HUES64 (cell line): ENCODE measurements at regions not wholly inside any gene's neighbourhood (a gene's known extent, or its start where the extent isn't known, plus 50 kb on each side); places are given as distances from the start of the nearest gene placed in this dataset.
"Not testable (repeated sequence)": the region's sequence is repeated elsewhere in the genome, so short reads cannot be mapped to it uniquely, and the experiment has no call there.

Source experiments
- H3K27ac ChIP-seq: 2 replicates; pipeline ENCODE4 v1.7.0; 2013; ENCODE audit warnings: low read depth, low read length, inconsistent platforms
- H3K27me3 ChIP-seq: 2 replicates; pipeline ENCODE4 v1.6.1; 2013; ENCODE audit warnings: mild to moderate bottlenecking, low read length; ENCODE audit not compliant: insufficient read depth
- H3K36me3 ChIP-seq: 2 replicates; pipeline ENCODE4 v1.6.1; 2013; ENCODE audit warnings: mild to moderate bottlenecking, low read length; ENCODE audit not compliant: insufficient read depth
- H3K4me1 ChIP-seq: 2 replicates; pipeline ENCODE4 v1.6.1; 2013; ENCODE audit warnings: mild to moderate bottlenecking, low read length, moderate library complexity; ENCODE audit not compliant: insufficient read depth
- H3K4me3 ChIP-seq: 2 replicates; pipeline ENCODE4 v1.5.1; 2013; ENCODE audit warnings: mild to moderate bottlenecking, low read length, moderate library complexity
- H3K9ac ChIP-seq: 2 replicates; pipeline ENCODE4 v1.6.1; 2013; ENCODE audit warnings: mild to moderate bottlenecking, low read depth, low read length
- H3K9me3 ChIP-seq: 2 replicates; pipeline ENCODE4 v1.6.1; 2013; ENCODE audit warnings: low read depth, low read length; ENCODE audit not compliant: insufficient read depth
- WGBS: fragments of 150-250, 120-280 bp; methylation state at CpG from one replicate; pipeline ENCODE4 v1.1.7; 2013; ENCODE audit warnings: missing lambda C conversion rate; 5-methylcytosine and 5-hydroxymethylcytosine counted together

- no peak overlapping the region for H3K27ac ChIP-seq
These were observed 103.9 kb upstream of the SOX21 start for GRCh38 chr13:94816256-94816655.

GRCh38 chr13:94813920-94814475 is 101.7 kb upstream of the SOX21 start:
- Histone ChIP-seq H3K27me3 (no peaks in the 10 kb centered on the region), H3K9ac (no peak overlapping the region), H3K9me3 (no peaks in the 10 kb centered on the region), H3K4me1 (peaks cover 10% of the 10 kb centered on the region; the same call in 1 of the 2 replicates), H3K27ac (no peak overlapping the region), H3K4me3 (no peak overlapping the region), H3K36me3 (no peaks in the 10 kb centered on the region)
- 92% methylated on average over 4 of the region's 4 CpGs for WGBS

More at GRCh38 chr13:94816256-94816655, 103.9 kb upstream of the SOX21 start:
- Histone ChIP-seq H3K27me3 (no peaks in the 10 kb centered on the region), H3K4me1 (peaks cover 10% of the 10 kb centered on the region; the same call in 1 of the 2 replicates), H3K4me3 (no peak overlapping the region), H3K9ac (no peak overlapping the region), H3K36me3 (no peaks in the 10 kb centered on the region), H3K9me3 (no peaks in the 10 kb centered on the region)
- 95% methylated on average over 5 of the region's 7 CpGs for WGBS

- Histone ChIP-seq H3K9me3 (no peaks in the 10 kb centered on the region), H3K4me1 (peaks cover 10% of the 10 kb centered on the region; the same call in 1 of the 2 replicates)
These were observed 99.4 kb upstream of the SOX21 start for GRCh38 chr13:94811753-94812152.

GRCh38 chr13:94800423-94800822 is 88.1 kb upstream of the SOX21 start:
- no peaks in the 10 kb centered on the region for H3K36me3 ChIP-seq
- H3K4me1 ChIP-seq: peaks cover 3% of the 10 kb centered on the region; the same call in 1 of the 2 replicates
- no peak overlapping the region for H3K4me3 ChIP-seq
- H3K9ac ChIP-seq: no peak overlapping the region
- H3K27ac ChIP-seq: no peak overlapping the region
- WGBS: 88% methylated on average over 4 of the region's 5 CpGs
- H3K9me3 ChIP-seq: no peaks in the 10 kb centered on the region
- H3K27me3 ChIP-seq: no peaks in the 10 kb centered on the region

More at GRCh38 chr13:94811753-94812152, 99.4 kb upstream of the SOX21 start:
- Histone ChIP-seq H3K4me3 (no peak overlapping the region), H3K27me3 (no peaks in the 10 kb centered on the region), H3K9ac (no peak overlapping the region), H3K27ac (no peak overlapping the region), H3K36me3 (no peaks in the 10 kb centered on the region)

- Histone ChIP-seq H3K9me3 (no peaks in the 10 kb centered on the region), H3K9ac (no peak overlapping the region), H3K4me3 (no peak overlapping the region), H3K4me1 (peaks cover 3% of the 10 kb centered on the region; the same call in 1 of the 2 replicates), H3K27me3 (no peaks in the 10 kb centered on the region), H3K36me3 (no peaks in the 10 kb centered on the region), H3K27ac (no peak overlapping the region)
- WGBS: 97% methylated on average over 5 of the region's 5 CpGs
These were observed 87.0 kb upstream of the SOX21 start for GRCh38 chr13:94799299-94799698.

- H3K4me1 ChIP-seq: peaks cover 3% of the 10 kb centered on the region; the same call in 1 of the 2 replicates
- H3K9ac ChIP-seq: no peak overlapping the region
- H3K4me3 ChIP-seq: no peak overlapping the region
- H3K9me3 ChIP-seq: no peaks in the 10 kb centered on the region
- H3K27ac ChIP-seq: no peak overlapping the region
- H3K36me3 ChIP-seq: no peaks in the 10 kb centered on the region
- WGBS: 87% methylated on average over 6 of the region's 6 CpGs
- no peaks in the 10 kb centered on the region for H3K27me3 ChIP-seq
These were observed 86.4 kb upstream of the SOX21 start for GRCh38 chr13:94798738-94799137.

- 92% methylated on average over 7 of the region's 7 CpGs for WGBS
- Histone ChIP-seq H3K9ac (no peak overlapping the region), H3K9me3 (no peaks in the 10 kb centered on the region), H3K4me1 (peaks cover 3% of the 10 kb centered on the region; the same call in 1 of the 2 replicates), H3K36me3 (no peaks in the 10 kb centered on the region), H3K4me3 (no peak overlapping the region), H3K27me3 (no peaks in the 10 kb centered on the region), H3K27ac (no peak overlapping the region)
These were observed 82.9 kb upstream of the SOX21 start for GRCh38 chr13:94795292-94795691.

GRCh38 chr13:94786246-94786645 is 73.9 kb upstream of the SOX21 start:
- WGBS: 75% methylated on average over 2 of the region's 2 CpGs
- not testable (repeated sequence) for H3K9me3 ChIP-seq, H3K4me3 ChIP-seq, H3K27ac ChIP-seq, H3K36me3 ChIP-seq, H3K27me3 ChIP-seq, H3K4me1 ChIP-seq, H3K9ac ChIP-seq

- H3K36me3 ChIP-seq: no peaks in the 10 kb centered on the region
- H3K27ac ChIP-seq: no peak overlapping the region
- 94% methylated on average over 6 of the region's 6 CpGs for WGBS
- H3K9me3 ChIP-seq: peaks cover 7% of the 10 kb centered on the region
- no peak overlapping the region for H3K4me3 ChIP-seq
- no peaks in the 10 kb centered on the region for H3K27me3 ChIP-seq
- peaks cover 6% of the 10 kb centered on the region; the same call in 1 of the 2 replicates for H3K4me1 ChIP-seq
- H3K9ac ChIP-seq: no peak overlapping the region
These were observed 71.7 kb upstream of the SOX21 start for GRCh38 chr13:94784066-94784465.

GRCh38 chr13:94783489-94783888 is 71.1 kb upstream of the SOX21 start:
- 97% methylated on average over 3 of the region's 3 CpGs for WGBS
- Histone ChIP-seq H3K9ac (no peak overlapping the region), H3K27ac (no peak overlapping the region), H3K36me3 (no peaks in the 10 kb centered on the region), H3K4me3 (no peak overlapping the region), H3K27me3 (no peaks in the 10 kb centered on the region), H3K9me3 (peaks cover 7% of the 10 kb centered on the region), H3K4me1 (peaks cover 8% of the 10 kb centered on the region; the same call in 1 of the 2 replicates)

GRCh38 chr13:94780421-94780820 is 68.1 kb upstream of the SOX21 start:
- no peak overlapping the region for H3K4me3 ChIP-seq
- no peak overlapping the region for H3K9ac ChIP-seq
- H3K9me3 ChIP-seq: peaks cover 7% of the 10 kb centered on the region
- H3K27me3 ChIP-seq: no peaks in the 10 kb centered on the region
- H3K4me1 ChIP-seq: peaks cover 13% of the 10 kb centered on the region; the same call in 1 of the 2 replicates
- WGBS: 98% methylated on average over 4 of the region's 4 CpGs
- H3K27ac ChIP-seq: no peak overlapping the region
- H3K36me3 ChIP-seq: no peaks in the 10 kb centered on the region

GRCh38 chr13:94778986-94779385 is 66.6 kb upstream of the SOX21 start:
- Histone ChIP-seq H3K27ac (no peak overlapping the region), H3K9ac (no peak overlapping the region), H3K4me3 (no peak overlapping the region), H3K27me3 (no peaks in the 10 kb centered on the region), H3K4me1 (peaks cover 13% of the 10 kb centered on the region; the same call in 1 of the 2 replicates), H3K36me3 (no peaks in the 10 kb centered on the region), H3K9me3 (peaks cover 7% of the 10 kb centered on the region)
- WGBS: 81% methylated on average over 5 of the region's 5 CpGs
